ENCODE measurements at regions not wholly inside any gene's neighbourhood (a gene's known extent, or its start where the extent isn't known, plus 50 kb on each side); places are given as distances from the start of the nearest gene placed in this dataset.

GRCh38 chr21:31606081-31606874 is 53.2 kb upstream of the SOD1 start:
- TF ChIP-seq POLR2A (IDR thresholded peaks at IDR 0.05) (no peak), CTCF (IDR thresholded peaks at IDR 0.05) (no peak)
